GM18502 (cell line): ENCODE measurements at regions not wholly inside any gene's neighbourhood (a gene's known extent, or its start where the extent isn't known, plus 50 kb on each side); places are given as distances from the start of the nearest gene placed in this dataset.

Experiments
- ATAC-seq: cut with Tn5 transposase; IDR thresholded peaks from one replicate; pipeline ENCODE4 v1.9.1; 2021; ENCODE audit warnings: mild to moderate bottlenecking; ENCODE audit not compliant: unreplicated experiment, poor library complexity

- no peak for ATAC-seq
Observed at GRCh38 chr9:111151537-111151936, 113.3 kb upstream of the LPAR1 start.

DNA sequence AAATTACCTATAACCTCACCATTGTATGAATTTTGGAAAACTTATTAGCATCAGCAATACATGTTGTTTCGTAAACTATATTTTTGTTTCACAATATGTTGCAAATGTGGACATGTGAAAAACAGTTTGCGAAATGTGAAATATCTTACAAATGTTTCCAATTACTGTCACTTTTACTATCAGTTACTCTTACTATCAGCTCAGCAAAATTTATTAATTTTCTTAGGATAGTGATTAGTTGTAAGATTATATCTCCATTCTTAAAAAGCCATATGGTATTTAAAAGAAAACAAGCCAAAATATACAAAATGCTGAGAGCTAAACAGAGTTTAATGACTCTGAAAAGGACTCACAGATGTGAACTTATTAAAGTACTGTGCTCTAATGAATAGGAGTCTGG, 111.9 kb upstream of the LPAR1 start:
- no peak for ATAC-seq

DNA sequence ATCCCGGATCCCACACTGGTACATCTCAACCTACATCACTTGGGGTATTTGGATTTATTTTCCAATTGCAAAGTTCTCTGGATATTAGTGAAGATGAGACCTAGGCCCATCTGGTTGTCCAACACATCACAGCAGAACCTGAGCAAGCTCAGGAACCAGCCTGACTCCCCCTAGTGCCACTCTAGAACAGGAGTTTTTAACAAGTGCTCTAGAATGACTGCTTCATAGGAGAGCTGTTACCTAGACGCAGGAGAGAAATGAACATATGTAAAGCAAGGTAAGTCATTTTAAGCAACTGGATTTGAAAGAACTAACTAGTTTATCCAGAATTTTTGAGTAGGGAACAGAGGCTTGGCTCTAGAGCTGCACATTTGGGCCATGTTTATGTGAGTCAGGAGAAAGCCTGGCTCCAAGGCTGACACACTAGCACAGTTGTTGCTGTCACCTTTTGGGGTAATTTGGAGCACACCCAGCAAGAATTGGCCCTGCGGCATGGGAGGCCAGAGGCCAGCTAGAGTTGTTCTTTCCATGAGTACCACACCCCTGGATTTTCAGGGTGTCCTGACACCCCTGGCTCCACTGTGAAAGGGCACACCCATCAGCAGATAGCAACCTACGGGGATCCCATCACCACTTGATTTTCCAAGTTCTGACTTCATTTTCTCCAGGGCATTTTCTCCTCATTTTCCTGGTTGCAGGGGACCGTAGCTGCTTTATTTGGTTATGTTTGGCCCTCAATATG, 110.9 kb upstream of the LPAR1 start:
- ATAC-seq, result no peak

DNA sequence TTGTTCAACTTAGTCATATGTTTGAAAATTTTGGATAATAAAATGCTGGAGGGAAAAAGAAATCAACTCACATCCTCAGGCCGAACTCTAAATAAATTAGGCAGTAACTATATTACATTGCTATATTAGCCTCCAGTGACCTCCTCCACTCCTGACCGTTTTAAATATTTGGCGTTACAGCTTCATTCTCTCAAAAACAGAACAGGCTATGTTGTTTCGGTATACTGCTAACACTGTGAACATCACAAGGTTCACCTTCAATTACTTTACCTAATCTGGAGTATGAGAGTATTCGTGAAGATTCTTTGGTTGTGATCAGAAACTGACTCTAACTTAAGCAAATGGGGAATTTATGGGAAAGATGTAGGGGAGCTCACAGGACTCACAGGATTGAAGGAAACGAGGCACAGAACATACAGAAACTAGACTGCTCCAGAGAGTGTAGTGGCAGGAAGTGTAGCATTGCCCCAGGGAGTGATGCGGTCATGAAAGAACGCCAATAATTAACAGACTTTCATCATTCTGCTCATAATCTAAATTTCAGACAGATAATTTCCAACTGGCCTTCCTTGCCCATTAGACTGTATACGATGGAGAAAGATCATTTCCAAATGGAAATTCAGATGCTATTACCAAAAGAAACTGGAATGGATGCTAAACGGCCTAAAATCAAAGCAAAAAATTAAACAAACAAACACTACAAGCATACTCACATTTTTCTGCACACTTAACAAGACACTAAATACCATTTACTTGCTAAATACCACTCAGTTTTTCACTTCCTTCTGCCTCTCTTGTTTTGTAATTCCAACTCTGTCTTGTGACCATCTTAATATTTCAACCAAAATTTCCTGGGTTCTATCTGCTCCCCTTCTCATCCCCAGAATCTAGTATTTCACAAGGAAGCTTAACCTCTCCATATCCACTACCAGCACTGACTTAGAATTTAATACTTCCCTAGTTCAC, 110.1 kb upstream of the LPAR1 start:
- ATAC-seq, result peak; percentile 66

GRCh38 chr9:111147041-111147440, 108.8 kb upstream of the LPAR1 start:
- ATAC-seq, result no peak

DNA sequence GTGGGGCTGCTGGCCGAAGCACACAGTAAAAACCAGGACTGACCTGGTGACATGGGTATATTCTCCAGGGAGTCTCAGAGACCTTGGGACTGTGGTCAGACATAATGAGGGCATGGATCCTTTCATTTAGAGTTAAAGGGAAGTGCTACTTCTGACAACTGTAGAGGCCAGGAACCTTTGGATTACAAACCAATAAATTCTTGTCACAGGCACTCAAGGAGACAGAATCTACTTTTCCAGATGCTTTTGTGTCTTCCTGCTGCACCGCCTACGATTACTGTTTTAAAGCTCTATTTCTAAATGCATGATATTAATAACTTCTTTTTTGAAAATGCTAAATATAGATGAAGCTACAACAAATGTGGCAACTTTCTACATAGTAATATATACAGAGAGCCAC, 106.5 kb upstream of the LPAR1 start:
- ATAC-seq, result no peak

- ATAC-seq, result no peak
Observed at GRCh38 chr9:111136180-111136579, 97.9 kb upstream of the LPAR1 start.

GRCh38 chr9:111131211-111131610, 92.9 kb upstream of the LPAR1 start:
- no peak for ATAC-seq

- ATAC-seq, result no peak
Observed at GRCh38 chr9:111120526-111120925, 82.3 kb upstream of the LPAR1 start.

DNA sequence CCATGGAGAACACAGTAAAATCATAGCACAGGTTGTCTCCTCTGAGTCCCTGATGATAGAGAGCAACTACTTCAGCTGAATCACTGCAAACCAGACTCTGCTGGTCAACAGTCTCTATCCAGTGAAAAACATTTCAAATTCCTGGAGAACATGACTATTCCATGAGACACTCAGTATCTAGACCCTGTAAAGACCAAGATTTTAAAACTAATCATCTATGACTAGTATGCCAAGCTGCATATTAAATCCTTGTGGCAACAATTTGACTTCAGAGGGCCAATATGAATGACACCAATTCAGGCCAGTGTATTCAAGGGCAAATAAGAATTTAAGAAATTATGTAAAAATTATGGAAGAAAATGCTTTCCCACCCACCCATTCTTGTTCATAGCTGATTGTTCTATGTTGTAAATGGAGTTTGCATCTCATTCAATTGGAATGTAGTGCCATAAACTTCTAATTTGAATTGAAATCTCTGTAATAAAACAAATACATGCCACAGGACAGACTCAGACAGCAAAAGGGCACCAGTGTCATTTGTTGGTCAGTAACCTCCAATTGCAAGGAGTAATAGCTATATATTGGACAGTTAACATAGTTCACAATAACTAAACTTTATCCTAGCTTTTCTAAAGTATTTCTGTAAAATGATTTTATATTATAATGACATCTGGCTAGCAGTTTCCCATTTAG, 80.1 kb upstream of the LPAR1 start:
- no peak for ATAC-seq

GRCh38 chr9:111114486-111114885, 76.2 kb upstream of the LPAR1 start:
- ATAC-seq, result no peak

GRCh38 chr9:111113712-111114111, 75.4 kb upstream of the LPAR1 start:
- no peak for ATAC-seq

DNA sequence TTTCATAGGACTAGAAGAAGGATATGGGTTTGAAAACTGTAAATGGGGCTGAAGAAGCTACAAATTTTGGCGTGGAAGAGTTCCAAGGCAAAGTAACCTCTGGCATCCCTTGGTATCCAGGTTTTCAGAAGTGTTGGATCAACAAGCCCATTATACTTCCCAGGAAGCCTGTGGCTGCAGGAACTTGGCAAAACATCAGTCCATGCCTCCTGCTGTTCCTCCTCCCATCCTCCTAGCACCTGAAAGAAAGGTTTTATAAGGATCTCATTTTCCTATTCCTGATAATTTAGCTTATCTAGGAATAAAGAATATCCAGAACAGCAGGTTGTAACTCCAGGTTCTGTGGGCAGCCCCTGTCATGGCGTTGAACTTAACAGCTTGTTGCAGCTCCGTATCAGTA, 72.5 kb upstream of the LPAR1 start:
- ATAC-seq, result no peak

DNA sequence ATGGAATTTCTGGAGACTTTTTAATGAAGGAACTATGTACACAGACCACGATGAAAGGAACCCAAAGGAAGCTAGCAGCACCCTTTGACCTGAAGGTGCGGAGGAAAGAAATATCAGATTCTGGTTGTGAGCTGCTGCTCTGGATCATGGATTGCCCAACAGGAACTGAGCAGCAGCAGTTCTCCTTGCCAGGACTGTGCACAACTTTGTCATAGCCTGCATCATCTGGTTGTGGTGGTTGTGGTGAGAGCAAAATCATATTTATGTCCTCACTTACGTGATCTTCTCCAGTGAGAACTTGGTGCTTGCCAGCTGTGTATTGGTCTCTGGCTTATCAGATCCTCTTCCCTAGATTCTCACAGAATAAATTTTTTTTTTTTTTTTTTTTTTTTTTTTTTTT, 70.7 kb upstream of the LPAR1 start:
- no peak for ATAC-seq

GRCh38 chr9:111107141-111107540, 68.9 kb upstream of the LPAR1 start:
- no peak for ATAC-seq

DNA sequence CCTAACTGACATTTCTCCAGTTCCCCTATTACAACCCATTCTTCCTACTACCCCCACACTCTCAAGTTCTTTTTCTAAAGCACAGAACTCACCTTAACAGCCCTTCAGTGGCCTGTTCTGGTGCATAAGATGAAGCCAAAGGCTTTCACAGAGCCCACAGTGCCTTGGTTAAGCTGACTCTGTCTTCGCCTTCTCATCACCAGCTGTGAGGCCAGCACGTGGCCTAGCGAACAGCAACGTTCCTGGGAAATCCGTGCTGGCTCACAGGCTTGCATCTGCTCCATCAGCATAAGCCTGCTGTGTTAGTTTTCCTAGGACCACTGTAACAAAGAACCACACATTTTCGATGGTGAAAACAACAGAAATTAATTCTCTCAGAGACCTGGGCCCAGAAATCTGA, 67.9 kb upstream of the LPAR1 start:
- no peak for ATAC-seq

- no peak for ATAC-seq
Observed at GRCh38 chr9:111102793-111103464, 64.7 kb upstream of the LPAR1 start.

- ATAC-seq, result no peak
Observed at GRCh38 chr9:111099199-111100008, 61.1 kb upstream of the LPAR1 start.

DNA sequence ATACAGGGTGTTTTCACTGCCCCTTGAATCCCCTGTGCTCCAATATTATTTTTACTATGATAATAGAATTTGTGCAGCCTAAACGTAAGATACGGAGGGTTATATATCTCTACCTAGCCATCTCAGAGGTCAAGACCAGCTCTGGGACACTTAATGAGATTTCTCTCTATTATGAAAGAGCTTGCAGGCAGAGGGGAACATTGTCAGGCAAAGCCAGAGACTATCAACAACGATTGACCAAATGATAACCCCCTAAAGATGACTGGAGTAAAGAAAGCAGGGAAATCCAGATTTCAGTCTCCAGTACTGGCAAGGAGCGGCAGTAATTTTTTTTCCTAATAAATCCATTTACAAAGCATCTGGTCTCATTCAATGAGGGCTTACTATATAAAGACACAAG, 59.8 kb upstream of the LPAR1 start:
- ATAC-seq, result no peak

DNA sequence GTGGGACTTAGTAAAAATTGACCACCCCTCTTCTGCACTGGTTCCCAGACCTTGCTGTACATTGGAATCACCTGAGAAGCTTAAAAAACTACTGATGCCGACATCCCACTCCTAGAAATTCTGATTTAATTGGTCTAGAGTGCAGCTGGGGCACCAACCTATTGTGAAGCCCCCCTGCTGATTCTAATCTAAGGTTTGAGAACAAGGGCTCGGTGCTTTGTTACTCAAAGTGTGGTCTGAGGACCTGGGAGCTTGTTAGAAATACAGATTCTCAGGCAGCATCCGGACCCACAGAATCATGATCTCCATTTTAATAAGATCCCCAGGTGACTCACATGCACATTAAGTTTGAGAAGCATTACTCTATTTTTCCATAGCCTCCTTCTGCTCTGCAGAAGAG, 57.8 kb upstream of the LPAR1 start:
- ATAC-seq, result no peak
